ENCODE measurements at regions not wholly inside any gene's neighbourhood (a gene's known extent, or its start where the extent isn't known, plus 50 kb on each side); places are given as distances from the start of the nearest gene placed in this dataset.

GRCh38 chr15:55112706-55113105 lies 84.0 kb downstream of the RSL24D1 start:
- Histone ChIP-seq H3K27me3 (ENCODE audit: insufficient read depth in 3 of 3, low read length in 2 of 3) (no peaks in the 10 kb centered on the region), H3K9me3 (no peaks in the 10 kb centered on the region), H3K27ac (no peak overlapping the region), H3K4me3 (no peak overlapping the region), H3K36me3 (ENCODE audit: insufficient read depth in 1 of 2, low read depth in 1 of 2) (no peaks in the 10 kb centered on the region), H3K4me1 (no peaks in the 10 kb centered on the region)
- no peak for TF ChIP-seq CTCF (IDR thresholded peaks at IDR 0.05)
- DNase-seq (no peak), ATAC-seq (no peak)
- intact Hi-C loops (cut with DNase I), result no loop called here
- 71 to 86% (median 81%) methylated on average over 1 of the region's 1 CpG for WGBS, 3 donors

- intact Hi-C loops (cut with DNase I), result no loop called here
- H3K27me3 ChIP-seq (ENCODE audit: insufficient read depth in 3 of 3, low read length in 2 of 3), result no peaks in the 10 kb centered on the region
- H3K36me3 ChIP-seq (ENCODE audit: insufficient read depth in 1 of 2, low read depth in 1 of 2), result no peaks in the 10 kb centered on the region
- DNase-seq (no peak), ATAC-seq (no peak)
- H3K27ac ChIP-seq, result no peak overlapping the region
- H3K4me3 ChIP-seq, result no peak overlapping the region
- 26 to 32% (median 31%) methylated on average over 3 of the region's 3 CpGs for whole genome bisulfite sequencing, 3 donors
- TF ChIP-seq CTCF (IDR thresholded peaks at IDR 0.05), result no peak
- no peaks in the 10 kb centered on the region for H3K4me1 ChIP-seq
- H3K9me3 ChIP-seq, result no peaks in the 10 kb centered on the region
Measured at GRCh38 chr15:55110446-55110845, 86.3 kb downstream of the RSL24D1 start.

- H3K36me3 ChIP-seq (ENCODE audit: insufficient read depth in 1 of 2, low read depth in 1 of 2), result no peaks in the 10 kb centered on the region
- intact Hi-C loops (cut with DNase I), result no loop called here
- H3K27me3 ChIP-seq (ENCODE audit: insufficient read depth in 3 of 3, low read length in 2 of 3), result no peaks in the 10 kb centered on the region
- no peaks in the 10 kb centered on the region for H3K9me3 ChIP-seq
- TF ChIP-seq CTCF (IDR thresholded peaks at IDR 0.05), result peak; percentile 60
- 22 to 27% (median 23%) methylated on average over 9 of the region's 9 CpGs for WGBS, 3 donors
- no peak overlapping the region for H3K27ac ChIP-seq
- DNase-seq (peak; percentile 64 to 71), ATAC-seq (peak in 3 of 4 donors; percentile 54 to 79 (median 70))
- no peak overlapping the region for H3K4me3 ChIP-seq
- H3K4me1 ChIP-seq, result no peaks in the 10 kb centered on the region
Measured at GRCh38 chr15:55108858-55109518, 87.8 kb downstream of the RSL24D1 start.

GRCh38 chr15:55108448-55108847 lies 88.3 kb downstream of the RSL24D1 start:
- Histone ChIP-seq H3K9me3 (no peaks in the 10 kb centered on the region), H3K4me3 (no peak overlapping the region), H3K27ac (no peak overlapping the region), H3K27me3 (ENCODE audit: insufficient read depth in 3 of 3, low read length in 2 of 3) (no peaks in the 10 kb centered on the region), H3K4me1 (no peaks in the 10 kb centered on the region), H3K36me3 (ENCODE audit: insufficient read depth in 1 of 2, low read depth in 1 of 2) (no peaks in the 10 kb centered on the region)
- ATAC-seq (peak in 2 of 4 donors; percentile 11 to 30), DNase-seq (no peak)
- 43 to 58% (median 52%) methylated on average over 5 of the region's 5 CpGs for WGBS, 3 donors
- intact Hi-C loops (cut with DNase I), result no loop called here
- no peak for TF ChIP-seq CTCF (IDR thresholded peaks at IDR 0.05)

- no peaks in the 10 kb centered on the region for H3K4me1 ChIP-seq
- H3K27ac ChIP-seq, result no peak overlapping the region
- H3K9me3 ChIP-seq, result no peaks in the 10 kb centered on the region
- ATAC-seq, result no peak
- intact Hi-C loops (cut with DNase I), result no loop called here
- TF ChIP-seq CTCF (IDR thresholded peaks at IDR 0.05), result no peak
- no peaks in the 10 kb centered on the region for H3K27me3 ChIP-seq (ENCODE audit: insufficient read depth in 3 of 3, low read length in 2 of 3)
- H3K36me3 ChIP-seq (ENCODE audit: insufficient read depth in 1 of 2, low read depth in 1 of 2), result no peaks in the 10 kb centered on the region
- no peak for DNase-seq
- WGBS, 3 donors, result 70 to 80% (median 75%) methylated on average over 3 of the region's 3 CpGs
- H3K4me3 ChIP-seq, result no peak overlapping the region
Measured at GRCh38 chr15:55106155-55106554, 90.6 kb downstream of the RSL24D1 start.
